NOMO-1 treated with DMSO at 0.1 percent for 48 hours (cell line): ENCODE measurements at regions not wholly inside any gene's neighbourhood (a gene's known extent, or its start where the extent isn't known, plus 50 kb on each side); places are given as distances from the start of the nearest gene placed in this dataset.
"Not testable (repeated sequence)": the region's sequence is repeated elsewhere in the genome, so short reads cannot be mapped to it uniquely, and the experiment has no call there.

Experiments used
- DNase-seq: peaks from one replicate; lab custom pipeline; 2025; ENCODE audit not compliant: unreplicated experiment; lab: John Stamatoyannopoulos, UW

DNA sequence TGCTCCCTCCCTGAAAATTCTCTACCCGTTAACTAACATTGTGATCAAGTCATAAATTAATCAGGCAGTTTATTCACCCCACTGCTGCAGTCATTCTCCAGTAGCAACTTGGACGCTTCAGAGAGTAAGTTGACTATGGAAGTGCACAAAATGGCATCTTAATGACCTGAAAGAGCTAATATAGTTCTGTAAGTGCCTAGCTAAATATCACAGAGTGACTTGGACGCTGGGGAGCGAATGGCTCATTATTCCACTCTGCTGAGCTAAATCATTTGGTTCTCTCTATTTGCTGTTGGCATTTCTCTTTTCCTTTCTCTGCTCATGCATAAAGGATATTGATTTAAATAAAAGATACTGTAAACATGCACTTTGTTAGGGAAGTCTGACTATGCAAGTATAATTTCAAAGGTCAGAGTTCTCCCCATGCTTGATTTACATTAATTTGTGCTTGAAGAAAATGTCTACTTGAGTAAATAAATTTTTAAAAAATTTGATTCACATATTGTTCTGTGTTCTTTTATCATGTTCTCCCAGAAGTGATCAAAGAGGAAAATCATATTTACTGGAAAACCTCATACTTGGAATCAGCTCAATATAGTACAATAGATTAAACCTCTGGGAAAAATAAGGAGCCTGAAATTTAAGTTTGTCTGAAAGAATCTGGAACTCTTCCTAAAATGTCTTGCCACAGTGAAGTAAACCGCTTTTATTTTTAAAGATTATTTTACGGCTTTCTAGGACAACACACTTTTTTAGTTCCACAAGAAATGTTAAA lies 169.5 kb upstream of the HAPLN1 start:
- DNase-seq: no peak

- DNase-seq: no peak
Observed at GRCh38 chr5:83877911-83878706, 157.5 kb upstream of the HAPLN1 start.

- DNase-seq: no peak
Observed at GRCh38 chr5:83871533-83872395, 151.1 kb upstream of the HAPLN1 start.

DNA sequence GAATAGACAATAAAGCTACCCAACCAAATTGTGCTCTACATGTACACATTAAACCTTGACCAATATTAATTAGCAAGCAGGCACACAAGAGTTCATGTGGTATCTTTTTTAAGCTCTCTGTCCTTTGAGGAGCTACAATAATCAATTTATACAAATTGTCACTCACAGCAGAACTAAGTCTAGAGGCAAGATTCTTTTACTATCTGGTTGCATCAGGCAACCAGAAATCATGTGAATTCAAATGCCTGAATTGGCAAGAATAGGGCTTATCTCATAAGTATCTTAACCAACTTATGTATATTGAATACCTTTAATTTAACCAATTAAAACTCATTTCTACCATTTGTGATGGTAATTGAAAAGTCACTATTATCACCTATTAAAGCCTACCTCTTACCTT lies 145.5 kb upstream of the HAPLN1 start:
- no peak for DNase-seq

DNA sequence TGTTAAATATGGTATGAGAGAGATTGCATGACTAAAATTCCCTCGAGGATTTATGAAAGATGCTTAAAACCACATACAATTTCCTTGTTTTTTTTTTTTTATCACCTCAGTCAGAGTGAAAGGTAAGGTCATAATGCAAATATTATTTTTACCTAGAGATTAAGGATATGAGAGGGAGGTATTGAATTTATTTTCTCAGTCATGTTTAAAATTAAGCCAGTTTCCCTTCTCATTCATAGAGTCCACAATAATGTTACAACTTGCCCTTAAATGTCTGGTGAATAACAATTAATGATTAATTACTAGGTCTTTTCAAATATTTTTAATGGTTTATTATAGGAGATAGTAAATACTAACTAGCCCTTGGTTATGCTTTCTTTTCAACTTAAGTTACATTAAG lies 144.9 kb upstream of the HAPLN1 start:
- no peak for DNase-seq

DNA sequence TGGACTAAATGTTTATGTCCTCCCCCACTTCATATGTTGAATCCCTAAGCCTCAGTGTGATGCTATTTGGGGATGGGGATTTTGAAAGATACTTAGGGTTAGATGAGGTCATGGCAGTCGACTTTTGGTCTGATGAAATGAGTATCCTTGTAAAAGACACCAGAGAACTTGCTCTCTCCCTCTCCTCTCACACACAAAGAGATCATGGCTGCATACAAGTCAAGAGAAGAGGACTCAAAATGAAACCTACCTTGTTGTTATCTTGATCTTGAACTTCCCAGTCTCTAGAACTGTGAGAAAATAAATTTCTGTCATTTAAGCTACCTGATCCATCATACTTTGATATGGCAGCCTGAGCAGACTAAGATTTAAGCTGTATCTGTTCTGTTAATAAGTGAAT lies 144.0 kb upstream of the HAPLN1 start:
- no peak for DNase-seq

GRCh38 chr5:83857341-83857740 lies 136.7 kb upstream of the HAPLN1 start:
- DNase-seq: no peak

GRCh38 chr5:83856881-83857280 lies 136.2 kb upstream of the HAPLN1 start:
- DNase-seq: no peak

DNA sequence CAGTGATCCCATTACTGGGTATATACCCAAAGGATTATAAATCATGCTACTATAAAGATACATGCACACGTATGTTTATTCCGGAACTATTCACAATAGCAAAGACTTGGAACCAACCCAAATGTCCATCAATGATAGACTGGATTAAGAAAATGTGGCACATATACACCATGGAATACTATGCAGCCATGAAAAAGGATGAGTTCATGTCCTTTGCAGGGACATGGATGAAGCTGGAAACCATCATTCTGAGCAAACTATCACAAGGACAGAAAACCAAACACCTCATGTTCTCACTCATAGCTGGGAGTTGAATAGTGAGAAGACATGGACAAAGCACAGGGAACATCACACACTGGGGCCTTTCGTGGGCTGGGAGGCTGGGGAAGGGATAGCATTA lies 129.8 kb upstream of the HAPLN1 start:
- not testable (repeated sequence) for DNase-seq

DNA sequence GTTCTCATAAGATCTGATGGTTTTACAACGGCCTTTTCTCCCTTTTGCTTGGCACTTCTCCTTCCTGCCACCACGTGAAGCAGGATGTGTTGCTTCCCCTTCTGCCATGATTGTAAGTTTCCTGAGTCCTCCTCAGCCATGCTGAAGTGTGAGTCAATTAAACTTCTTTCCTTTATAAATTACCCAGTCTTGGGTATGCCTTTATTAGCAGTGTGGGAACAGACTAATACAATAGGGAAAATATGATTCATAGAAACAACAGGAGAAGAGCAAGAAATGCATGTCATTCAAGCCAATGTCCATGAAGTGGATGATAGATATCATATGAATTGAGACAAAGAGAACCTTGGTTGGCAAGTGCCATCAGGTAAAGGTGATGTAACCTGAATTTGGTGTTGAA lies 128.3 kb upstream of the HAPLN1 start:
- DNase-seq: peak; percentile 31

GRCh38 chr5:83846624-83847350 lies 126.1 kb upstream of the HAPLN1 start:
- peak; percentile 16 for DNase-seq

DNA sequence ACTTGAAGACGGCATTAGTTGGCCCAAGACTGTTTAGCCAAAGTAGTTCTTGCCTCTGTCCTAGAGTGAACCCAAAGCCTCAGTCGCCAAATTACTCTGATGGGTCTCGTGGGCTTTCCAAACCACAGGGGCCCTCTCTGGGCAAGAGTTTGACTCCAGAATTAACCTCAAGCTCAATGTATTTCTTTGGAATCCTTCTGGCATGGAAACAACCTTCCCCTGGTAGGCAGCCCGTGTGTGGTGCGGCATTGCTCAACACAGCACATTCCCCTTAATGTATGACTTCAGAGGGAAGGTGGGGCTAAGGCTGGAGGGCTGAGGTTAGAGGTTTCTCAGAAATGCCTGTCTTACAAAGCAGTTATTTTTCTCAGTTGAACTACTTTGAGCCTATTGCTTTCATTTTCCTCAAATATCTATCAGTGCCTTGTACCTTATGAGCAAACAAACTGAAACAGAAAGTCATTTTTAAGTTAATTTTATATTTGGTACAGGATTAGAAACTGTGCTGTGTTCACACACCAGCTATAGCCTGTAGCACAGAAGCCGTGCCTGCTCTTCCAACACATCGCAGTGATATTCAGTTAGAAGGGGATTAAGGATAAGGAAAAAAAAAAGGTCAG lies 123.9 kb upstream of the HAPLN1 start:
- peak; percentile 40 for DNase-seq

DNA sequence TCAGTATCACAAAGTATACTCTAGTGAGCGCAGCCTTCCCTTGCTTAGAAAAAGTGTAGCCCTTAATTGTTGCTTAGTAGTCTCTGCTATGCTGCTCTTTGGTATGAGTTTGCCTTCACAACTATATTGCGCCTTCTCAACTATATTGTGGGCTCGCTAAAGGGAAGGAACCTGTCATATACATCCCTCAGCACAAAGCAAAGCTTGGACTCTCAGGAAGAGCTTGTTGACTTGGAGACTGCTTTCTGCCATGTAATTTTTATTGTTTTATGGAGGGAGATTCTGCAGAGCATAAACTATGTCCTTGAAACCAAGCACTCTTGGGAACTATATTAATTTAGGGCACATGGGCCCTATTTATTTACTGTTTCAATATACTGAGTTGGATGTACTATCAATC lies 119.1 kb upstream of the HAPLN1 start:
- no peak for DNase-seq

DNA sequence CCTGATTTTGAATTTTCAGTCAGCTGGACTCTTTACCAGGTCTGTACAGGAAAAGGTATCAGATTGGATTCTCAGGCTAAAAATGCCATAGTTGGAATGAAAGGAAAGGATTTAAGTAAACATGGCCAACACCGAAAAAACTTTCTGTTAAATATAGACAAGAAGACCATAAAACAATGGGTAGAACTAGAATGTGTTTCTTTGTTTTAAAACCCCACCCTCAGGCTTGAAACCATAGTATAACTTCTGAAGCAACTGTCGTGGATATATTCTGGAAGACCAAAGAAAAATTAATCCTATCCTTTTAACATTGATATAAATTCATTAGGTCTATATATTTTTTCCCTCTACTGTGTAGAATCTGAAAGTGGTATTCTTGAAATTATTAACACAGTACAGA lies 118.6 kb upstream of the HAPLN1 start:
- no peak for DNase-seq

- no peak for DNase-seq
Observed at GRCh38 chr5:83837265-83837907, 116.7 kb upstream of the HAPLN1 start.

DNA sequence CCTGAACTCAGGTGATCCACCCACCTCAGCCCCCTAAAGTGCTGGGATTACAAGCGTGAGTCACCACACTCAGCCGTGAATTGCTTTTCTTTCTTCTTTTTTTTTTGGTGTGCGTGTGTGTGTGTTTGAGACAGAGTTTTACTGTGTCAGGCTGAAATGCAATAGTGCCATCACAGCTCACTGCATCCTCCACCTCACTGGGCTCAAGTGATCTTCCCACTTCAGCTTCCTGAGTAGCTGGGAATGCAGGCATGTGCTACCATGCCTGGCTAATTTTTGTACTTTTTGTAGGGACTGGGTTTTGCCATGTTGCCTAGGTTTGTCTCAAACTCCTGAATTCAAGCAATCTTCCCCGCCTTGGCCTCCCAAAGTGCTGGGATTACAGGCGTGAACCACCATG lies 113.7 kb upstream of the HAPLN1 start:
- DNase-seq: no peak

DNA sequence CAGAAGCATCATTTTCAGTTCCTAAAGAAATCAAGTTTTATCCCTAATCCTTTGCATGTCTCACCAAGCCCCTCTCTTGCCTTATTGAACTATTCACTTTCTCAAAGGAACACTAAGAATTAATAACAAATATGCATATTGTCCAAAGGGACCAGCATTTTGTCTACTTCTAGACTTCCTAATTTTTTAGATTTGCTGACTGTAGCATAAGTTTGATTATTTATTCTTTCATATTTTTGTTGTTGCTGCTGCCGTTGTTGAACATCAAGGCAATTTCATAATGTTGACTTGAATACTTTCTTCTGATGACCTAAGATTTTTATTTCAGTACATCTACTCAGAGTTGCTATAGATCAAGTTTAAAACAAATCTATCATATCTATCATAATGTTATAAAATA lies 111.2 kb upstream of the HAPLN1 start:
- no peak for DNase-seq

- DNase-seq: peak; percentile 87
Observed at GRCh38 chr5:83827111-83827557, 106.5 kb upstream of the HAPLN1 start.

DNA sequence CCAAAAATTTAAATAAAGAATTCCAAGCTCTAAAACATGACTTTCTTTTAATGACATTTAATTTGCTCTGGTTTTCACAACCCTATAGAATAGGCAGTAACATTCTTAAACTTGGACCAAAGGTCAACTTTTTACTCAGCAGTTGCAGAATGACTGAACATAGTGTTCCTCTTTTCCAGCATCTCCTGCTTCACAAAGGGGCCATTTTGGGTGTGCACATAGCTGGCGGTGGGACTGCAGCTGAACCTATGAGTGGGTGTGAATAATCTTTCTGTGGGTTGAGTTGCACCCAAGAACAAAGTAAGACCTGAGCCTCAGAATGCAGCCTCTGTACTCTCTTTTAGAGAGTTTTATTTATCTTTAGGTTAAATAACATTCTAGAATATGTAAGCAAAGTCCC lies 96.9 kb upstream of the HAPLN1 start:
- DNase-seq: peak; percentile 28

DNA sequence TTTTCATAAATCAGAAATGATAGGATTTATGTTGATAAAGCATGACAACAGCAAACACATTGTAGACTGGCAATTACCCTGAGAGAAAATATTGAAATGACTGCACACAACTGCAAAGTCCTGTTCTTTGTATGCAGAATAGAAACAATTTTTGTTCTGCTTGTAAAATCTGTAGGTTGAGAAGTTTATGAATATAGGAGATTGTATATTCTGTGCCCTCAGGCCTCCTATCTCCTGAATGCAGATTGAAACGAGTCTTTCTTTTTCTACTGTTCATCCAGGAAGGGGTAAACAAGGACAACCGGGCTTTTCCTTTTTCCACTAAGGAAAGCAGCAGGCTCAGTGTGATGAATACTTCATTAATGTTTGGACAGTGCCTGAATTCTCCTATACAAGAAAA lies 95.0 kb upstream of the HAPLN1 start:
- DNase-seq: no peak
